ENCODE measurements at regions not wholly inside any gene's neighbourhood (a gene's known extent, or its start where the extent isn't known, plus 50 kb on each side); places are given as distances from the start of the nearest gene placed in this dataset.
"Not testable (repeated sequence)": the region's sequence is repeated elsewhere in the genome, so short reads cannot be mapped to it uniquely, and the experiment has no call there.

DNA sequence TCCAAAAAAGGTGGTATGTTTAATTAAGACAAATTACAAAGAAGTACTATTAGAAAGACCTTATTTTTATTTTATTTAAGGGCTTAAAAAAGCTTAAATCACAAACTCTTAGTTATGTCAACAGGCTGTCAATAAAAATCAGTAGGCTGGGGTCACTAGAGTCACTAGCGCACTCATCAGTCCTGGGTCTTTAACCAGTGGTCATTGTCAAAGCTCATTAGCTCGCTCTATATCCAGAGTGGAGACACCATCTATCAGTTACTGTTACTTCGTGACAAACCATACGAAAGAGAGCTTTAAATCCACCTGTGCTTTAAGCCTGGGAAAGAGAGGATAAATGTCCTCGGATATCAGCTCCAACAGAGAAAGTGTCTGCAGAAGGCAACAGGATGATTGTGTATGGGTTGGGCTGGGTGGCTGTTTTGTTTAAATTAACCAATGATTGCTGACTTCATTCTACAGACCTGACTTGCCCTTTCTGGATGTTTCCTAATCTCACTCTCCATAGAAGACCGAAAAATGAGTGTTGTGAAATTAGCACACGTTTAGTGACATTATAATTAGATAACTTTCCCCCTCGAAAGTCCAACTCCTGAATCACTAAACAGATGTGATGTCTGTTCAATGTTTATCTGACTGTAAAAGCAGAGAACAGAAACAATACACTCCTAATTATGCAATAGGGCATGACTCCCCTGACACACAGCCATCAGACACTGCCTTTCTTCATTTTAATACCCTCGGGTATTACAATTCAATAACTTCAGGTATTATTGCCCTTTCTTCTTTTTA lies 123.6 kb upstream of the TNPO1 start:
- no peak for DNase-seq (ENCODE audit: low spot score)

DNA sequence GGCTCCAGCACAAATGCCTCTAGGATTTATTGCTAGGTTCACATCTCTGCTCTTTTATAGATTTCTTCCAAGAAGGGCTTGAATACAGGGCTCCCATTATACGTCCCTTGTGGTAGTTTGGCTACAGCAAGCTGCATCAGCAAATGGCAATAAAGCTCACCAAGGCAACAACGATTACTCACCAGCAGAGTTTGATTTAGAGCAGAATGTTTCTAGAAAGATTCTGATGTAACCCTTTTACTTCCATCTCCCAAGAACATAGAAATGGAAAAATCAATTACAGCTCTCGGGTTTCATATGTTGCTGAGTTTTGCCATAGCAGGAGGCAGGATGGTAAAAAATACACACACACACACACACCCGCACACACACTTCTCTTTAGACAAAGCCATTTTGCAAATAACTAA lies 124.2 kb upstream of the TNPO1 start:
- DNase-seq (ENCODE audit: low spot score) = no peak

DNA sequence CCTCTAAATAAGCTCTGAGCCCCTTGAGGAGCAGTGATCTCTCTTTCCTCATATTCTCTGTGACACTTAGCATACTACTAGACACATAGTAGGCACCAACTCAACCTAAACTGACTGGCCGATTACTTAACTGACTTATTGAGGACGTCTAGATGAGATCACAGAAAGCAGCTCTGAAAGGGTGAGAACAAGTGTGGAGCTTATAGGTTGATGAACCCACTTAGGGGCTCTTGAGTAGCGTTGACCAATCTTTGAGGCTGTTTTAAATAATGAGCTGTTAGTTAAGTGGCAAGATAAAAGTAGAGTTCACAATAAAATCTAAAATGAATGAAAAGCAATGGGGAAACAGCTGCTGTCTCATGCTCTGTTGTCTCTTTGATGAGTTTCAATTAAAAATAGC lies 124.7 kb upstream of the TNPO1 start:
- DNase-seq (ENCODE audit: low spot score) = no peak

DNA sequence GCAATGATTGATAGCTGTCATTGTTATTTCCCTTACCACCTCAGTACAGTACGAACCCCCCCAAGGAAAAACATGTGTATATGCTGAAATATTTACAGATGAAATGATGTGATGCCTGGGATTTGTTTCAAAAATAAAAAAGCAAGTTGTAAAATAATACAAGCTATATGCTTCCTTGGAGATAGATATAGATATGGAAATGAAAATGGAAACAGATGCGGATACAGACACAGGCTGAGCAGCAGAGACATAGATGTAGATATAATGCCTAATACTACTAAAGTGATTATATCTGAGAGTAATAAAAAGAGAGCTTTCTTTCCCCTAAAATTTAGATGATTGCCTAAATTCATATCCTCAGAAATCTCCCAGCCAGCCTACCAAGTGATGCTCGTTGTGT lies 127.5 kb upstream of the TNPO1 start:
- DNase-seq (ENCODE audit: low spot score) = no peak

DNA sequence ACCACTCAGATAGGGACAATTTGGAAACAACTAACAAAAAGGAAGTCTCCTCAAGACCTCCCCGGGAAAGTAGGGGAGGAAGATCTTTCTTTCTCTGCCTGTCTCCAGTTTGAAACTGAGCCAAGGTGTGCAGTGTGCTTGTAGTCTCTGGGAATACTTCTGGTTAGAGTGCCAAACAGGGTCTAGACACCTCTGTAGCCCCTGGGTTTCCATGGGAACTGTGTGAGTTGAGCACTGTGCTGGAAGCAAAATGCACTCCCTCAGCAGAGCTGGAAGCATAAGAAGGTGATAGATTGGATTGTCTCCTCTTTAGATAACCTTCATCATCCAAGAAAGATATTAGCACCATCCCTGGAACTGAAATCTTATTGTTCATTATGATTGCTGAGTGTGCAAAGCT lies 129.2 kb upstream of the TNPO1 start:
- no peak for DNase-seq (ENCODE audit: low spot score)

DNA sequence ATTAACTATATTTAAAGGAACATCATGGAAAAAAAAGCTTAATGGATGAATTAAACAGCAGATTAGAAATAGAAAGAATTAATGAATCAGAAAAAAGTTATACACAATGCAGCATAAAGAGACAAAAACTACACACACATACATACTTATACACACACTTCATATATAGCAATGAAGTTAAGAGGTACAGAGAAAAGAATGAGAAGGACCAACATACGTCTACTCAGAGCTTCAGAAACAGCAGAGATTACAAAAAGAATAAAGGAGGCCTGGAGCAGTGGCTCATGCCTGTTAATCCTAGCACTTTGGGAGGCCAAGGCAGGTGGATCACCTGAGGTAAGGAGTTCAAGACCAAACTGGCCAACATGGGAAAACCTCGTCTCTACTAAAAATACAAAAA lies 133.9 kb upstream of the TNPO1 start:
- DNase-seq (ENCODE audit: low spot score) = no peak

DNA sequence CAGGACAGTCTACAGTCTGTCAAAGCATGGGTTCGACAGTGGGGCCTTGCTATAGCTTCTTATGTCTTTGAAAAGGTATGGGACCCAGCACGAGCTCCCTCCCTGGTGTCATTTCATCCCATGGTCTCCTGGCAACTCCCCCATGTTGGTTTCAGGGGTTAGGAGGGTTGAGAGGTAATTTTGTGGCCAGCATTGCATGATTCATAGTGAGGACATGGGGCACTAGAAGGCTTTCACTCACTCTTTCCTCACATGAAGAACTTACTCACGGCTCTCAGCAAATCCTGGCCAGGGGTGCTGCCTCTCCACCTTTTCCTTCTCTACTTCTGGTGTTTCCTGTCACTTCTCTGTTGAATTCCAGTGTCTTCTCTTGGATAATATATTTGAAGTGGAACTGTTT lies 134.7 kb upstream of the TNPO1 start:
- DNase-seq (ENCODE audit: low spot score) = no peak

DNA sequence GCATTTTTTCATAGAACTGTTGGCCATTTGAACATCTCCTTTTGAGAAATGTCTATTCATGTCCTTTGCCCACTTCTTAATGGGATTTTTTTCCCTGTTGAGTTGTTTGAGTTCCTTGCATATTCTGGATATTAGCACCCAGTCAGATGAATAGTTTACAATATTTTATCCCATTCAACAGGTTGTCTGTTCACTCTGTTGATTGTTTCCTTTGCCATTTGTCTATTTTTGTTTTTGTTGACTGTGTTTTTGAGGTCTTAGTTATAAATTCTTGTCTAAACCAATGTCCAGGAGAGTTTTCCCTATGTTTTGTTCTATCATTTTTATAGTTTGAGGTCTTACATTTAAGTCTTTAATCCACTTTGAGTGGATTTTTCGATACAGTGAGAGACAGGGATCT lies 139.0 kb upstream of the TNPO1 start:
- no peak for DNase-seq (ENCODE audit: low spot score)

DNA sequence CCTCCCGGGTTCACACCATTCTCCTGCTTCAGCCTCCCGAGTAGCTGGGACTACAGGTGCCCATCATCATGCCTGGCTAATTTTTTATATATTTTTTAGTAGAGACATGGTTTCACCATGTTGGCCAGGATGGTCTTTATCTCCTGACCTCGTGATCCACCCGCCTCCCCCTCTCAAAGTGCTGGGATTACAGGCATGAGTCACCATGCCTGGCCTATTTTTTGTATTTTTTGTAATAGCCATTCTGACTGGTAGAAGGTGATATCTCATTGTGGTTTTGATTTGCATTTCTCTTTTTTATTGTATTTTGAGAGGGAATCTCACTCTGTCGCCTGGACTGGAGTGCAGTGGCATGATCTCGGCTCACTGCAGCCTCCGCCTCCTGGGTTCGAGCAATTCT lies 139.6 kb upstream of the TNPO1 start:
- not testable (repeated sequence) for DNase-seq (ENCODE audit: low spot score)

DNA sequence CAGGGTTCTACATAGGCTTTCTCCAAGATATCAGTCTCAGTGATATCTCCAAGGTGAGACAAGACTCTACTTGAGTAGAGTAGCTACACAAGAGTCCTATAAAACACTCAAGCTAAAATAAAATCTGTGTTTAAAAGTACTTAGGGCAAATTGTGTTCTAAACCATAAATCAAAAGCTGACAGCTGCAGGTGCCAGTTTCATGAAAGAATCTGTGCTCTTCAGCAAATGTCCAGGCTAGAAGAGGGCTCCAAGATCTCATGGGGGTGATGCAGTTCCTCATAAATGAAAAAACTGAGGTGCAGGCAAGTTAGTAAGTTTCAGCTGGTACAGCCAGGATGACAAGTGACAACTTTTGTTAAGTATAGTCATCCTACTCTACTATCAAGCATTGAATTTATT lies 142.8 kb upstream of the TNPO1 start:
- DNase-seq (ENCODE audit: low spot score) = no peak

DNA sequence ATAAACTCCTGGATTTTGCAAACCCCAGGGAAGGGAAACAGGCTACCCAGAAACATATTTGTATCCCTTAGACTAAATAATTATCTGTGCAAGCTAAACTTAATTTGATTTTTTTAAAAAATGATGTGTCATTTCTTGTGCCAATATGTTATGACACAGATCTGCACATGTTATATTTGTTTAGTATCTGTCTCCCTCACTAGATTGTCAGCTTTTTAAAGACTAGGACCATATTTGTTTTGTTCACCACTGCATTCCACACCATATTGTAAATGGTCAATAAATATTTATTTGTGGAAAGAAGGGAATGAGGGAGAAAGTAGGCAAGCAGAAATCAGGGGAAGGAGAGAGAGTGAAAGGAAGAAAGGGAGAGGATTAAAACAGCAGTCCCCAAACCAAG lies 143.3 kb upstream of the TNPO1 start:
- no peak for DNase-seq (ENCODE audit: low spot score)

DNA sequence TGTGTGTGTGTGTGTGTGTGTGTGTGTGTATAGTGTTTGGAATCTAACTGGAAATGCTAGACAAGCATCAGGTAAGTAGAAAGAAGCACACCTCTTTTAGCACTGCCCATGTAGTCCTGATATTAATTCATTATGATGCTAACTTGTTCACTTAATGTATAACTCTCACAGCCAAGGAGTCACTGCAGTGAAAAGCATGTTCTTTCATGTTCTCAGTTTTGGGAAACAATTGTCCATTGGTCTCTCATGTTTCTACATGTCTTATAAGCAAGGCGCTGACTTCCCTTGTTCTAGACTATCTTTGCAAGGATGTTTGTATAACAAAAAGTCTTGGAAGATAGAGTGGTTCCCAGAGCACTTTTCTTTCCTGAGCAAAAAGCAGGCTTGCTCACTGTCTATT lies 148.8 kb upstream of the TNPO1 start:
- DNase-seq (ENCODE audit: low spot score) = no peak

DNA sequence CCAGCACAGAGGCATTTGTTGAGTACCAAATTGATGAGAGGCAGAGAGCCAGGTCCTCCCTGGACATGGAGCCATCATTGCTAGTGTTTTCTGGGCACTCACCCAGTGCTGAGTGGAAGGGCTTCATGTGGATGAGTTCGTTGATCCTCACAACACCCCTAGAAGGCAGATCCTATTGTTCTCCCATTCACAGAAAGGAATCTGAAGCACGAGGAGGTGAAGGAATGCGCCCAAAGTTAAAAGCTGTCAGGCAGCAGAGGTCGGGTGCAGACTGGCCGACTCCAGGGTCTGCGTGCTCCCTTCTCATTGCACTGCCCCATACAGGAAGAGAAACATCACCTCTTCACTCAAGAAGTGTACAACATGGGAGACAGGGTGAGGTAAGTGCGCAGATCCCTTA lies 153.5 kb upstream of the TNPO1 start:
- DNase-seq (ENCODE audit: low spot score) = no peak

DNA sequence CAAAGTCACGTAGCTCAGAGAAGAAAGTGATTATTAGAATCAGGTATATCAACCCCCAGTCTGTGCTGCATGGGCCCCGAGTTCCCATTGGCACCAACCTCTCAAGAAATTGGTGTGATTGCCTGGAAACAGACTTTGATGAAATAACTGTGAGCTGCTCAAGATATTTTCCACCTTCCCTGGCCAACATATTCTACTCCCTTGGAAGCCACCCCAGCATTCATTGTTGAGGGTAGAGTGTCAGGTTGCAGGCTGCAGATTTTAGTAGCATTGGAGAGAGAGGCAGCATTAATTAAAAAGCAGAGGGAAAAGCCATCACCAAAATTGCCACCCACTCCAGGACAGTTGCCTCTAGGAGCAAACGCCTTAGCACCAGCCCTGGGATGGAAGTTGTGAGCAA lies 154.2 kb upstream of the TNPO1 start:
- DNase-seq (ENCODE audit: low spot score) = no peak

DNA sequence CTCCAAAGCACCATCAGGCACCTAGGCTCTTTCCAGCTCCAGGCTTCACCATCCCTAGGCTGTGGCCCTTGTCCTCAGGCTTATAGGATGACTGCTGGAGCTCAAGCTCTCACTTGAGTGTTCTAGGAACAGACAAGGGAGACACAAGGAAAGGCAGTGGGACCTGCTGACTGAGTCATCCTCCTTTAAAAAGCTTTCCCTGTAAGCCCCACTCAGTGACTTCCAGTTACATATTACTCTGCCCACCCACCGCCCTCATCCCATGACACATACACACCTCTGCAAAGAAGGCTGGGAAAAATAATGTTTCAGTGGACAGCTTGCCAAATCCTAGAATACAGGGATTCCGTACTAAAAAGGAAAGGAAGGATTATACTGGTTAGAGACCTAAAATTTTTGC lies 154.2 kb upstream of the ZNF366 start:
- DNase-seq (ENCODE audit: low spot score) = no peak

DNA sequence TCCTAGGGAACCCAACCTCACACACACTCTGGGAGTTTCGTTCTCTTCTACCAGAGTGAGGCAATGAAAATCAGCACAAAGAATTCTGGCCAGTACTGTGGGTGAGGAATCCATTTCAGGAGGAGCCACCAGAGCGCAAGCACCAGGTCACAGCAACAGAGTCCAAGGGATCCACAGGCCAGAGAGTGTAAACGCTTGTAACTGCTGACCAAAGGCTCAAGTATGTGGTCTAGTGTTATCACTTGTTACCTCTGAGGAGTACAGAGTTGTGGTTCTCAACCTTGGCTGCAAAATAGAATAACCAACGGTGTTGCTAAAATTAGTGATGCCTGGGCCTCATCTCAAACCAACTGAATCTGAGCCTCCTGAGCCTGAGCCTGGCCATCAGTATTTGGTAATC lies 152.5 kb upstream of the ZNF366 start:
- DNase-seq (ENCODE audit: low spot score) = no peak

DNA sequence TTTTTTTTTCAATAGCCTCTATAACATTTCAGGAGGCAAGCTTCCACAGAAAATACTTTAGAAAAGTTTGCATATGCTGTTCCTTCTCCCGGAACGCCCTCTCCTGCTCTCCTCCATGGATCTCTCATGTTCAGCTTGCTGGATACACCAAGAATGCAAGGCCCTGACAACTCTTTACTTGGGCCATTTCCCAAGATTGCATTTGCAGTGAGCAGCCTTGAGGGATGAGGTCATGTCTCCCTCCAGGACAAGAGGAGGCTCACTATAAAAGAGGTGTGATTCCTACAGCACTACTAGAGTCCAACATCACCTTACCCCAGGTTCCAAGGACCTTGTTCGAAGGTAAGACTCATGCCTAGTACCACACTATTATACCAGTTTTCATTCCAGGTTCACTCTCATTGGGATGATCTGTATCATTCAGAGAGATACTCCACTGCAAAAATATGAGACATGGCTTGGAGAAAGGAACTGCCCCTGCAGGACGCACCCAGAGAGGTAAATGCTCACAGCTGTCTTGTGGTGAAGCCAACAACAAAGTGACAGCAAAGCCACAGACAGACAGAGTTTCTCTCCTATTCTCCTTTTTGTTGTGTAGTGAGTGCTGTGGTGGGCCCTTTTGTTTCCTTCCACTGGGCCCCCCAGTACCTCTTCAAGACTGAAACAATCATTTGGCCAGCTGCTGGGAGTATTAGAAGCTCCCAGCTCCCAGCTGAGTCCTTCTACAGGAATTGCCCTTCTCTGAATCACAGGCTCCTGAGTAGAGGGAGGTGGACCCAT lies 151.7 kb upstream of the ZNF366 start:
- DNase-seq (ENCODE audit: low spot score) = no peak

DNA sequence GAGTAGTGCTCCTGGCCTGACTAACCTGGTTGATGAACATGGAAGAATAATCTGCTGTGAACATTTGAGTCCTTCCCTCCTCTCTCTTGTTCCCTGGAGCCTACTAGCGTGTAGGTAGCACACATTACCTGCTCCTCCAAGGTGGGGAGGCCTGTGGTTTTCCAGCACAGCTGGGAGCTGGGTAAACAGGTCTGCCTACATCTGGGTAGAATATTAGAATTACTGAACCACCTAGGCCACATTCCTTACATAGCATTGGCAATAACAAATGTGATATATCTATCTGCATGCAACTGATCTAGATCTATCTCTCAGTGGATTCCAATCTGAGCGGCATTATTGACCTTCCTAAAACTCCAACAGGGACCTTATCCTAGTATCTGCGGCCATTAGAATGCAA lies 151.0 kb upstream of the ZNF366 start:
- no peak for DNase-seq (ENCODE audit: low spot score)

DNA sequence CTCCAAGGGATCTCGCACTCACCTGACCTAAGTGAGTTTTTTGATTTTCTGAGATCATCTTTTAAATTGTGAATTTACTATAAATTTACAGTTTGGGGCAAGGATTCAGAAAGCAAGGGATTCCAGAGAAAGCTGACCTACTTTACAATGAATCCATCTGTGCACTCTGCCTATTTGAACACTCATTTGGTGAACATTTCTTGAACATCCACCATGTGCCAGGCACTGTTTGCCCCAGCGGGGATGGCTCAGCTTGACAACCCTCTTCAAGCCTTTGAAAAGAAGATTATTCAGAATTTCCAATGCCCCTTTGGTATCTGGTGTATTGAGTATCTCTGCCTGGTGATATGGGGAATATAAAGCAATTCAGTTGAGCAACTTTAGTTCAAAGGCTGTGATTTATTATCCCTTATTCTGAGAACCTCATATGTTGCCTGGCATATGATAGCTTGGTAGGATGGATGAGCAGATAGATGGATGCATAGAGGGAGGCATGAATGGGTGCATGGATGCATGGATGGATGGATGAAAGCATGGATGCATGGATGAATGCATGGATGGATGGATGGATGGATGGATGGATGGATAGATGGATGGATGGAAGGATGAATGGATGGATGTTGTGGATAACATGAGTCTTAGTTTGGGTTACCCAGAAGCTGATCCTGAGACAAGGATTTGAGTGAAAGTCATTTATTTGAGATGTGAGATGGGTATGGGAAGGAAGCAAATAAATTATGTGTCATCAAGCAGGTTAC lies 149.7 kb upstream of the ZNF366 start:
- peak; percentile 83 for DNase-seq (ENCODE audit: low spot score)

DNA sequence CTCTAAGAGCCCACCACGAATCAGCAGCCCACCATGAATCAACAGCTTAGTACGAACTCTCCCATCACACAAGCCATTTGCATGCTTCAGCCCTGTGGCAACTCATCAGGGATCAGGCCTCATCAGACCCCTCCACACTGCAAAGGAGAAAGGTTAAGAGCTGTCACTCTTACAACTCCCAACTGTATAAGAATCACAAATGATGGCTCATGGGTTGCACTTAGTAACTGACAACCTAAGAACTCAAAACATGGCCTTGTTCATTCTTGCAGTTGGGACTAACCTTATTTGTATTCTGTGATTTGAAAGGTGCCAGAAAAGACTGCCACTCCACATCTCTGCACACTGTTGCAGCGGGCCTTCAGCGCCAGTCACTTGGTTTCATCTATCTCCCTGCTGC lies 149.1 kb upstream of the ZNF366 start:
- no peak for DNase-seq (ENCODE audit: low spot score)

DNA sequence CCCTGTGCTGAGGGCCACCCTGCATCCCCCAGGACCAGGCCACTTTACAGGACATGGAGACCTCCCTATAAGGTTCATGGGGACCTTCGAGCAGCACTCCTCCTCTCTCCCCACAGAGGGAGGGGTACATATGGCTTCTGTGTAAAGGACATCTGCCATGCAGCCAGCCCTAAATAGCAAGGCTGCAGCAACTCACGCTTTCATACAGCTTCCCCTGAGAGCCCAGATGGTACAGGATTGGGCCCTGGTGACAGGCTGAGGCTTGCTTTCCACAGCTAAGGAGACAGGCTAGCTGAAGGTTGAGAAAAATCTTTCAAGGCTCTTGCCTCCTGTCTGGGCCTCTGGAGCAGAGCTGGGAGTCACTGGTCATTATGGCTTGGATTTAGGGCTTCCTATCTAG lies 147.0 kb upstream of the ZNF366 start:
- DNase-seq (ENCODE audit: low spot score) = peak; percentile 79

DNA sequence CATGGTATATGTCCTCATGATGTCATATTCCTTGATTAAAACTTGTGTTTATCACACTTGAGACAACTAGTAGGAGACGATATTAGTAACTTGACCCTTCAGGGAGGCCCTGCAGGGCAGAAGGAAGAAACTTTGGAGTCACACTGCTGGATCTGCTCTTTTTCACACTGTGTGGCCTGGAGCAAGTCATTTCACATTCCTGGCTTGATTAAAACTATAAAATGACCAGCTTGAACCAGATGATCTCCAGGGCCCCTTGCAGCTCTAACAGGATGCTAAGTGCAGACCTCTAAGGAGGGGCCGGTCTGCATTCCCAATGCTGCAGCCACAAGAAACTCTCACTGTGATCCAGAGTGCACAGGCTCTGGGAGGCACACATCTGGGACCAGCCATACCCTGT lies 146.4 kb upstream of the ZNF366 start:
- peak; percentile 5 for DNase-seq (ENCODE audit: low spot score)

DNA sequence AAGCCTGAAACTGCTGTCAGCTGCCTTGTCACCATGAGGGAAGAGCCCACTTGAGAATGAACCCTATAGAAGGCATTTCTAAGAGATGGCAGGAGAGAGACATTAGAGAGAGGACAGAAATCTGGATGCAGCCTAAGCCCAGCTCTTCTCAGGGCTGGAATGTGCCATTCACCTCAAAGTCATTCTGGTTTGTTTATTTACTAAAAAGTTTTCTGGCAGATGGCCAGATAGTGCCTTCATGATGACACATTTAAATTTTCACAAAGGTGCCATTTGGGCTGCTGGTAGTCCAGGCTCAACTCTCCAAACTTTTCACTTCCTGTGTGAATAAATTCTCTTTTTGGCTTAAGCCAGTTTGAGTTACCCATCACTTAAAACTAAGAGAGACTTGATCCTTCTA lies 144.6 kb upstream of the ZNF366 start:
- no peak for DNase-seq (ENCODE audit: low spot score)

Measured in cerebellar cortex (tissue), 1 donor.